HG02610 (cell line): ENCODE measurements at regions not wholly inside any gene's neighbourhood (a gene's known extent, or its start where the extent isn't known, plus 50 kb on each side); places are given as distances from the start of the nearest gene placed in this dataset.
A peak's percentile ranks its signal among the peaks of the same experiment; 100 is the strongest.

Experiments used
- ATAC-seq: cut with Tn5 transposase; IDR thresholded peaks from one replicate; pipeline ENCODE4 v1.9.1; 2021; ENCODE audit warnings: mild to moderate bottlenecking, moderate library complexity; ENCODE audit not compliant: unreplicated experiment

GRCh38 chr10:3901370-3901769 is 116.4 kb upstream of the KLF6 start:
- ATAC-seq = no peak

GRCh38 chr10:3900391-3900790 is 115.4 kb upstream of the KLF6 start:
- no peak for ATAC-seq

DNA sequence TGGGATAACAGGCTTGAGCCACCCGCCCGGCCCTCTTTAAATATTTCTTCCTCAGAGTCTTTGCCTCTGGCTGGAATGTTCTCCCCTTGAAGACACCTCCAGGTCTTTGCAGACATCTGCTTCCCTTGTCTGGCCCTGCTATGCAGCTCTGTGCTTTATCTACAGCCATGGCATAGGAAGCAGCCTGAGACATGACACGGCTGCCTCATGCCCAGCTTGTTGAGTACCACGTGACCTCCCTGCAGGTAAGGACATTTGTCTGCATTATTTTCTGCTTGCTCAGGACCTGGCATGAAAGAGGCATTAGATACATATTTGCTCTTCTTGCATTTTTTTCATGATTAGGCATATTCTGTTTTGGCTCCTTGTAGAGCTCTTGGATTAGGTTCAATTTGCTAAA is 113.8 kb upstream of the KLF6 start:
- no peak for ATAC-seq

GRCh38 chr10:3897156-3897555 is 112.1 kb upstream of the KLF6 start:
- no peak for ATAC-seq

DNA sequence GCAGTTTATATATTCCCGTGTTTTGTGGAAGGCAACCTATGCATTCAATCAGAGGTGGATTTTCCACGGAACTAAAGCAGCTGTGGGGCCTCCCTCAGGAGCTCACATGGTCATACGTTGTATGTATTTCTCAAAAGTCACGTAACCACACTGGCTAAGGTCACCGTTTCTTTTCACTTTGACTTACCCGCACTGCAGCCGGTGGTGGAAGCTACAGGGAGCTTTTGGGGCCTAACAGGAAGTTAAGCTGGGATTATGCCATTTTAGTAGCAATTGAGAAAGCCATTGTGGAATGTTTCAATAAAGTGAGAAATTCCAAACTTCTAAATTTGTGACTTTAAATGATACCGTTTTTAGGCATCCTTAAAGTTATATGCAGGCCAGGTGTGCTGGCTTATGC is 111.2 kb upstream of the KLF6 start:
- ATAC-seq = no peak

DNA sequence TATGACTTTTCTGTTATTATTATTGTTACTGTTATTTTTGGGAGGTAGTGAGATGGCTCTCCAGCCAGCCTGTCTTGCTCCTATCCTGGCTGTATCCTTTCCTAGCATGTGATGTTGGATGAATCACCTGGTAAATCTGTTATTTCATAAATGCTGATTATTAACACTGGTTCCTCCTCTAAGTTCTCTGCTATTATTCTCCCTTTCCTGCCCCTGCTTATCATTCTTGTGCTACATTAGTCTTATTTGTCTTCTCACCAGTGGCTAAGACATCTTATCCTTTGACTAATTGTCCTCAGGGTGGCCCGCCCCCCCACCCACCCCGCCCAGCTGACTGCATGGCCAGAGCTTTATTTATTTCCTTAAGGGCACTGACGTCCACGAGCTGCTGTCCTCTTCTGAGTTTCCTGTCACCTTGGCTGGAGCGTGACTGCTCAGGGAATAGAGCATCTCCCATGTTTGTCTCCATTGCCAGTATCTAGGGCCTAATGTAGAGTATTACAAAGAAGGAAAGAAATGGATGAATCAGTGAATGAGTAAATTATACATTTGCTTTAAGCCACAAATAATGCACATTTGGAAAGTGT is 110.1 kb upstream of the KLF6 start:
- ATAC-seq = no peak

GRCh38 chr10:3893901-3894563 is 109.0 kb upstream of the KLF6 start:
- ATAC-seq = no peak

- no peak for ATAC-seq
Observed at GRCh38 chr10:3892440-3893425, 107.7 kb upstream of the KLF6 start.

GRCh38 chr10:3891396-3891795 is 106.4 kb upstream of the KLF6 start:
- no peak for ATAC-seq

GRCh38 chr10:3890602-3891352 is 105.8 kb upstream of the KLF6 start:
- ATAC-seq = no peak

DNA sequence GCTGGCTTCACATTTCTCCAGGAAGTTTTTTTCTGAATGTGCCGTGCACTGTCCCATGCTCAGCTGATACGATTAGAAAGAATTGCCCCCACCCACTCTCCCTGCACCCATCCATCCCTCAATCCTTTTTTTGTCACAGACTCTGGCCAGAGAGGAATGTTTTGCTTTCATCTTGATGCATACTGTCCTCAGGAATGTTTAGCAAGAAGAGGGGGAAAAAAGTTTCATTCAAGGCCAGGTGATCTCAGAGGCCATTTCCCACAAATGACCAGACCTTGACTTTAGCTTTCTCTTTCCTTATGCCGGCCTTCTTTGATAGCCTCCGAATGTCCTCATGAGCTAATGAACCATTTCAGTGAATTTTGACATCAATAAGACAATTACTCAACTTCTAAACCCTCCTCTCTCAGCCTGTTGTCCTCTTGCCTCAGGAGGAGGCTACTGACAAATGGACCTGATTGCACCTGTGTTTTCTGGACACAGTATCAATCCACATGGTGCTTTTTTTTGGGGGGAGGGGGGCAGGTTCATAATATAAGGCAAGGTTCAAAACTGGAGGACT is 105.0 kb upstream of the KLF6 start:
- no peak for ATAC-seq

DNA sequence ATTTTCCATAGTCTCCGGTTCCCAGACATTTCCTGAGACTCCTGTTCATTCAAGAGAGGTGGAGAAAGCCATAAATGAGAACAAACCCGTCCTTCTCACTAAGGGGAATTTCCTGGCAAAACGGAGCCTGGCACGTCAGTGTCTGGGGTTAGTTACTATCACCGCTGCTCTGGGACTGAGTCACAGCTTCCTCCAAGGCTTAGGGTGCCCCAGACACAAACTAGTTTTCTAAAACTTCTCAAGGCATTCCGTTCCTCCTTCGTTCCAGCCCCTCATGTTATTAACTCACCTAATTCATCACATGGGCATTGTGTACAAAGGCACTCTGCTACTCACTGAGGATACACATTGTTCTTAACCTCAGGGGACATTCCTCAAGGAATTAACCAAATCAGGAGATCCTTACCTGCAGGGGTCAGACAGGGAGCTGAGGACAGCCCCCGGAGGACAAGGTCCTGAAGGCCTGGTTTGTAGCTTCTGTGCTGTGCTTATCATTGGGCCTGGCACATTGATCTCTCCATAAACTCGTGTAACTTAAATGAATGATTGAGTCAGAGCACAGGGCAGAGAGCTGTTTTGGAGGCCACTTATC is 103.0 kb upstream of the KLF6 start:
- peak; percentile 74 for ATAC-seq

GRCh38 chr10:3887404-3887803 is 102.4 kb upstream of the KLF6 start:
- ATAC-seq = no peak

- no peak for ATAC-seq
Observed at GRCh38 chr10:3886641-3887251, 101.7 kb upstream of the KLF6 start.

- ATAC-seq = no peak
Observed at GRCh38 chr10:3886191-3886590, 101.2 kb upstream of the KLF6 start.

GRCh38 chr10:3882855-3883254 is 97.8 kb upstream of the KLF6 start:
- ATAC-seq = no peak

- no peak for ATAC-seq
Observed at GRCh38 chr10:3881622-3882021, 96.6 kb upstream of the KLF6 start.

DNA sequence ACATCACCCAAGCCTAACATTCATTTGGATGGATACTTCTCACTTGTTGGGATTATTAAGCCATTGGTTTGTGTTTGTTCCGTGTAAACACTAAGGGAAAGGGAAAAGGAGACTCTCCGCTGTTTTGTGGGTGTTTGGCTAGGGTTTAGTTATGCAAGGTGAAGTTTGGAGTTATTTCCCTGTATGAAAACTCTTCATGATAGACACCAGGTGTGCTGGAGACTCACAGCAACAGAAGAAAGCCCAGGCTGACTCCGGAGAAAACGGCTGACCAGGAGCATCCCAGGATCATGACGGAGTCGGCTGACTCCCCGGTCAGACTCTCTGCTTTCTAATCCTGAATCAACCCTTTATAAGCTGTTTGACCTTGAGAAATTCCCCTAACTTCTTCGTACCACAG is 94.1 kb upstream of the KLF6 start:
- ATAC-seq = no peak

DNA sequence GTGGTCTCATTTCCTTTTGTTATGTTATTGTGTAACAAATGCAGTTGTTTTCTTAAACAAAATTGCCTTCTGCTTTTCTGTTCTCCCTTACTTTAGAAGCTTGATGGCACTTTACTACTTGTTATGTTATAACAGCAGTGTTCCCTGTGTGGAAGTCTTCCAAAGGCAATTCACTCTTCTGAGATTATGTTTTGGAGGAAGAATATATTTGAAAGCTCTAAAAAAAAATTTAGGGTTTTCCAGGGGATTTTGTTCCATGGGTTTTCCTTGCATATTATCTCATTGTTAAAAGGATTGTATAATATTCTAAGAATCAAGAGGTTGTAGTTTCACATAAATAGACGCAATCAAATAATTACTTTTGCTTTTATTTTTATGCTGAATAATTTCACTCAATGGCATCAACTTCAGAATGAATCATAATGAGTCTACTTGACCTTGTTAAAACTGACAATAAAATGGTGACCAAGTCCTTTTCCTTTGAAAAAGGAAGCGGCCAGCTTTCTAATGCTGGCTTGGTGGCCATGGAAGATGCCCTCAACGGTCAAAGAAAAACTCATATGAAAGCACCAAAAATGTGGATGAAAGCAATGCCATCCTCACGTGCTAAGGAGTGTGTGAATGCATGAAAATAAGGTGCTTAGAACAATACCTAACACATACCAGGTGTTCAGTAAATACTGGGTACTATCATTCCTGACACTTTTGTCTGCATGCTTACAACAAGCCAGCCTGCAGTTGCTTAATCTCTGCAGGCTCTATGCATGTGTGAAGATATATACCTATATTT is 92.4 kb upstream of the KLF6 start:
- no peak for ATAC-seq
